GM23338 (cell line): ENCODE measurements at regions not wholly inside any gene's neighbourhood (a gene's known extent, or its start where the extent isn't known, plus 50 kb on each side); places are given as distances from the start of the nearest gene placed in this dataset.

ENCODE experiments used
- ATAC-seq: fragments of 200-7000 bp; cut with Tn5 transposase; 3 replicates; pipeline ENCODE4 v1.9.1; 2020
- DNase-seq: peaks from one replicate; pipeline ENCODE4 v3.0.0-alpha.2; 2015; ENCODE audit warnings: low spot score
- H2AFZ ChIP-seq: fragments of 200-600 bp; sonication (generic); 2 replicates; pipeline ENCODE4 v1.8.0; 2016; ENCODE audit warnings: antibody characterized with exemption, mild to moderate bottlenecking, moderate library complexity
- H3F3A ChIP-seq: fragments of 200-600 bp; sonication (generic); replicated peaks from 2 replicates; pipeline ENCODE4 v1.8.0; 2017; ENCODE audit warnings: antibody characterized with exemption, mixed run types, low read depth
- H3K27ac ChIP-seq: fragments of 200-600 bp; sonication (generic); 2 replicates; pipeline ENCODE4 v1.6.1; 2016; ENCODE audit warnings: low read depth
- H3K27me3 ChIP-seq: fragments of 200-600 bp; sonication (generic); 2 replicates; pipeline ENCODE4 v1.8.0; 2016; ENCODE audit warnings: mild to moderate bottlenecking, mixed run types, moderate library complexity; ENCODE audit not compliant: insufficient read depth
- H3K36me3 ChIP-seq: fragments of 200-600 bp; sonication (generic); 2 replicates; pipeline ENCODE4 v1.8.0; 2016; ENCODE audit warnings: mild to moderate bottlenecking; ENCODE audit not compliant: insufficient read depth
- H3K4me1 ChIP-seq: fragments of 200-600 bp; sonication (generic); 2 replicates; pipeline ENCODE4 v1.8.0; 2016; ENCODE audit warnings: mild to moderate bottlenecking, moderate library complexity; ENCODE audit not compliant: insufficient read depth
- H3K4me2 ChIP-seq: fragments of 200-600 bp; sonication (generic); 2 replicates; pipeline ENCODE4 v1.7.1; 2017; ENCODE audit warnings: mixed run types
- H3K4me3 ChIP-seq: fragments of 200-600 bp; sonication (generic); 2 replicates; pipeline ENCODE4 v1.6.1; 2016; ENCODE audit warnings: mixed run types
- H3K79me2 ChIP-seq: fragments of 200-600 bp; sonication (generic); replicated peaks from 2 replicates; pipeline ENCODE4 v1.8.0; 2017; ENCODE audit warnings: mild to moderate bottlenecking; ENCODE audit not compliant: insufficient read depth
- H3K9me2 ChIP-seq: fragments of 200-600 bp; sonication (generic); 2 replicates; pipeline ENCODE4 v1.8.0; 2017; ENCODE audit not compliant: insufficient read depth
- H4K20me1 ChIP-seq: fragments of 200-600 bp; sonication (generic); replicated peaks from 2 replicates; pipeline ENCODE4 v1.8.0; 2017; ENCODE audit warnings: mild to moderate bottlenecking; ENCODE audit not compliant: insufficient read depth
- H3K27ac Mint-ChIP-seq: 2 replicates; pipeline ENCODE4 v1.8.0; 2020; ENCODE audit warnings: inconsistent platforms, mild to moderate bottlenecking, moderate library complexity, mixed read lengths
- H3K27me3 Mint-ChIP-seq: 3 replicates; pipeline ENCODE4 v1.8.0; 2022; ENCODE audit warnings: low read depth, mild to moderate bottlenecking, moderate library complexity, mixed read lengths, inconsistent platforms; ENCODE audit not compliant: insufficient read depth, poor library complexity
- H3K36me3 Mint-ChIP-seq: 3 replicates; pipeline ENCODE4 v1.8.0; 2021; ENCODE audit warnings: low read depth, mild to moderate bottlenecking, inconsistent platforms, moderate library complexity, mixed read lengths
- H3K4me1 Mint-ChIP-seq: 3 replicates; pipeline ENCODE4 v1.8.0; 2020; ENCODE audit warnings: mild to moderate bottlenecking, inconsistent platforms, mixed read lengths
- H3K4me3 Mint-ChIP-seq: 3 replicates; pipeline ENCODE4 v1.8.0; 2021; ENCODE audit warnings: moderate library complexity, mild to moderate bottlenecking, inconsistent platforms, mixed read lengths
- H3K9me3 Mint-ChIP-seq: 3 replicates; pipeline ENCODE4 v1.8.0; 2020; ENCODE audit warnings: moderate library complexity, mild to moderate bottlenecking, inconsistent platforms, mixed read lengths
- CREB1 ChIP-seq: fragments of 250-450 bp; sonication (Bioruptor Pico); IDR thresholded peaks from 2 replicates; pipeline ENCODE4 v1.5.0; 2020; ENCODE audit warnings: low read depth, mild to moderate bottlenecking, moderate library complexity
- CTCF ChIP-seq, 2 experiments: fragments of 200-600 bp in 1 of 2; sonication (generic) in 1 of 2; conservative IDR thresholded peaks; 2 replicates each; pipeline versions ENCODE4 v1.5.1 to v1.6.1; 2016 to 2017; ENCODE audit warnings: antibody characterized with exemption in 2 of 2, low read depth in 2 of 2, mild to moderate bottlenecking in 2 of 2, moderate library complexity in 1 of 2
- EZH2phosphoT487 ChIP-seq: fragments of 200-600 bp; sonication (generic); IDR thresholded peaks from one replicate; pipeline ENCODE4 v1.8.1; 2018; ENCODE audit warnings: antibody characterized with exemption; ENCODE audit not compliant: unreplicated experiment
- JUNB ChIP-seq: IDR thresholded peaks from one replicate; pipeline ENCODE4 v1.6.1; 2016; ENCODE audit warnings: antibody characterized with exemption; ENCODE audit not compliant: unreplicated experiment
- NANOG ChIP-seq: IDR thresholded peaks from 2 replicates; pipeline ENCODE4 v1.6.1; 2016; ENCODE audit warnings: antibody characterized with exemption, borderline replicate concordance
- POLR2AphosphoS5 ChIP-seq: IDR thresholded peaks from 2 replicates; pipeline ENCODE4 v1.6.1; 2016; ENCODE audit warnings: antibody characterized with exemption, low read depth
- REST ChIP-seq: IDR thresholded peaks from one replicate; pipeline ENCODE4 v1.6.1; 2018; ENCODE audit warnings: antibody characterized with exemption; ENCODE audit not compliant: unreplicated experiment
- STAT1 ChIP-seq: IDR thresholded peaks from one replicate; pipeline ENCODE4 v1.6.1; 2016; ENCODE audit warnings: antibody characterized with exemption; ENCODE audit not compliant: unreplicated experiment
- ZNF114 ChIP-seq: fragments of 250-450 bp; sonication (Bioruptor Pico); IDR thresholded peaks from 2 replicates; pipeline ENCODE4 v1.5.0; 2020; ENCODE audit warnings: mild to moderate bottlenecking, moderate library complexity
- ZNF331 ChIP-seq: fragments of 250-450 bp; sonication (Bioruptor Pico); IDR thresholded peaks from 2 replicates; pipeline ENCODE4 v1.5.0; 2020; ENCODE audit warnings: low read depth, mild to moderate bottlenecking, moderate library complexity

- peak; percentile 66 for ATAC-seq
- TF ChIP-seq REST (no peak), STAT1 (no peak)
- H3K79me2 ChIP-seq = no peaks in the 10 kb centered on the region
- no peaks in the 10 kb centered on the region for H3K9me2 ChIP-seq
- H3K4me1 Mint-ChIP-seq = peaks cover 23% of the 10 kb centered on the region; the same call in 2 of the 3 replicates
- H2AFZ ChIP-seq = no peak overlapping the region
- H3K27me3 Mint-ChIP-seq = no peaks in the 10 kb centered on the region
- peak; percentile 47 for DNase-seq
- peaks cover 21% of the 10 kb centered on the region for H3K4me1 ChIP-seq
- H3K4me3 ChIP-seq = no peak overlapping the region
- peak overlapping the region; percentile 7; the same call in 1 of the 2 replicates for H3K27ac ChIP-seq
- no peaks in the 10 kb centered on the region for H3F3A ChIP-seq
- H3K27ac Mint-ChIP-seq = no peak overlapping the region
- H3K4me3 Mint-ChIP-seq = no peak overlapping the region
- H3K4me2 ChIP-seq = no peak overlapping the region; the same call in 1 of the 2 replicates
- peaks cover 6% of the 10 kb centered on the region; the same call in 2 of the 3 replicates for H3K36me3 Mint-ChIP-seq
- H3K27me3 ChIP-seq = no peaks in the 10 kb centered on the region
- H3K9me3 Mint-ChIP-seq = no peaks in the 10 kb centered on the region; the same call in 2 of the 3 replicates
- H3K36me3 ChIP-seq = no peaks in the 10 kb centered on the region
- no peaks in the 10 kb centered on the region for H4K20me1 ChIP-seq
Observed at GRCh38 chr1:102100666-102101065, 103.9 kb upstream of the OLFM3 start.

- H3K27ac Mint-ChIP-seq = no peak overlapping the region
- H3K27me3 Mint-ChIP-seq = no peaks in the 10 kb centered on the region
- H3F3A ChIP-seq = no peaks in the 10 kb centered on the region
Observed at GRCh38 chr1:102099916-102100315, 103.2 kb upstream of the OLFM3 start.

More at GRCh38 chr1:102099916-102100315, 103.2 kb upstream of the OLFM3 start:
- Histone ChIP-seq H3K36me3 (no peaks in the 10 kb centered on the region), H3K4me2 (no peak overlapping the region), H2AFZ (no peak overlapping the region), H3K4me1 (peaks cover 14% of the 10 kb centered on the region), H3K79me2 (no peaks in the 10 kb centered on the region), H4K20me1 (no peaks in the 10 kb centered on the region), H3K4me3 (no peak overlapping the region), H3K9me2 (no peaks in the 10 kb centered on the region), H3K27ac (peak overlapping the region; percentile 7; the same call in 1 of the 2 replicates), H3K27me3 (no peaks in the 10 kb centered on the region)
- H3K4me1 Mint-ChIP-seq = peaks cover 19% of the 10 kb centered on the region; the same call in 2 of the 3 replicates
- no peaks in the 10 kb centered on the region; the same call in 2 of the 3 replicates for H3K9me3 Mint-ChIP-seq
- no peak for TF ChIP-seq NANOG
- no peak for TF ChIP-seq ZNF331 (CRISPR knock-in tag)
- TF ChIP-seq STAT1 = no peak
- no peak for TF ChIP-seq POLR2AphosphoS5
- TF ChIP-seq CREB1 (CRISPR knock-in tag) = no peak
- no peak for TF ChIP-seq CTCF (conservative IDR thresholded peaks at IDR 0.05; ENCODE audit: low read depth in 2 of 2)
- no peak for TF ChIP-seq JUNB
- no peak for TF ChIP-seq ZNF114 (CRISPR knock-in tag)
- TF ChIP-seq EZH2phosphoT487 = no peak
- H3K4me3 Mint-ChIP-seq = no peak overlapping the region
- peaks cover 6% of the 10 kb centered on the region; the same call in 2 of the 3 replicates for H3K36me3 Mint-ChIP-seq
- no peak for DNase-seq
- ATAC-seq = no peak
